AG04449 (cell line): ENCODE measurements at regions not wholly inside any gene's neighbourhood (a gene's known extent, or its start where the extent isn't known, plus 50 kb on each side); places are given as distances from the start of the nearest gene placed in this dataset.

Experiments
- CTCF ChIA-PET: fragments of 350-600 bp; formaldehyde crosslinking; extraction: SDS; loops from one replicate; lab custom pipeline; 2021; ENCODE audit warnings: antibody characterized with exemption; lab: Yijun Ruan, JAX
- POLR2A ChIA-PET: fragments of 400-600, 350-600 bp; formaldehyde crosslinking; extraction: SDS; loops from one replicate; lab custom pipeline; 2020; ENCODE audit warnings: antibody characterized with exemption, inconsistent platforms; lab: Yijun Ruan, JAX
- DNase-seq: peaks from one replicate; pipeline ENCODE4 v3.0.0-alpha.2; 2010; ENCODE audit warnings: low read depth, low spot score
- H3K4me3 ChIP-seq: 2 replicates; pipeline ENCODE4 v1.5.1; 2011; ENCODE audit warnings: low read depth, mild to moderate bottlenecking, control low read depth, low read length
- CTCF ChIP-seq: IDR thresholded peaks from one replicate; pipeline ENCODE4 v1.5.1; 2011; ENCODE audit warnings: mild to moderate bottlenecking, moderate library complexity, low read length, control low read depth, inconsistent platforms; ENCODE audit not compliant: insufficient read depth; ENCODE audit errors: missing control alignments

GRCh38 chr16:59424714-59425273 is 690.7 kb upstream of the GOT2 start:
- H3K4me3 ChIP-seq: no peak overlapping the region
- ChIA-PET CTCF (no interaction called here), POLR2A (no interaction called here)
- TF ChIP-seq CTCF: no peak
- no peak for DNase-seq

GRCh38 chr16:59411961-59412841 is 678.1 kb upstream of the GOT2 start:
- CTCF ChIA-PET: interaction anchor here (0.7 to 1.3 kb wide), 2 partner anchors 791 to 794 kb away, joined by 3 read pairs; no protein-coding TSS in a partner anchor
- POLR2A ChIA-PET: no interaction called here
- H3K4me3 ChIP-seq: no peak overlapping the region
- no peak for DNase-seq
- peak; percentile 50 for TF ChIP-seq CTCF

GRCh38 chr16:59410451-59410850 is 676.3 kb upstream of the GOT2 start:
- no peak for TF ChIP-seq CTCF
- ChIA-PET POLR2A (no interaction called here), CTCF (no interaction called here)
- DNase-seq: no peak
- no peak overlapping the region for H3K4me3 ChIP-seq

- DNase-seq: no peak
- ChIA-PET CTCF (interaction anchor here (1.2 kb wide), 1 partner anchor 13 kb away, joined by 3 read pairs; no protein-coding TSS in a partner anchor), POLR2A (no interaction called here)
- TF ChIP-seq CTCF: no peak
- no peak overlapping the region for H3K4me3 ChIP-seq
Measured at GRCh38 chr16:59405802-59406201, 671.7 kb upstream of the GOT2 start.

GRCh38 chr16:59404509-59404908 is 670.4 kb upstream of the GOT2 start:
- DNase-seq: no peak
- H3K4me3 ChIP-seq: no peak overlapping the region
- ChIA-PET POLR2A (no interaction called here), CTCF (no interaction called here)
- no peak for TF ChIP-seq CTCF

- ChIA-PET CTCF (no interaction called here), POLR2A (no interaction called here)
- DNase-seq: no peak
- no peak for TF ChIP-seq CTCF
- no peak overlapping the region for H3K4me3 ChIP-seq
Measured at GRCh38 chr16:59400830-59401229, 666.7 kb upstream of the GOT2 start.
